Karpas-422 (cell line): ENCODE measurements at regions not wholly inside any gene's neighbourhood (a gene's known extent, or its start where the extent isn't known, plus 50 kb on each side); places are given as distances from the start of the nearest gene placed in this dataset.
A peak's percentile ranks its signal among the peaks of the same experiment; 100 is the strongest.

Source experiments
- DNase-seq: peaks from one replicate; pipeline ENCODE4 v3.0.0-alpha.2; 2015
- H2AFZ ChIP-seq: fragments of 200-600 bp; sonication (generic); 2 replicates; pipeline ENCODE4 v1.6.1; 2014; ENCODE audit warnings: antibody characterized with exemption, low read length, mixed read lengths
- H3K27ac ChIP-seq: fragments of 200-600 bp; sonication (generic); 2 replicates; pipeline ENCODE4 v1.5.1; 2014; ENCODE audit warnings: mild to moderate bottlenecking, low read length, moderate library complexity
- H3K27me3 ChIP-seq: fragments of 200-600 bp; sonication (generic); 2 replicates; pipeline ENCODE4 v1.6.1; 2014; ENCODE audit warnings: low read length, mixed read lengths
- H3K36me3 ChIP-seq: fragments of 200-600 bp; sonication (generic); 2 replicates; pipeline ENCODE4 v1.6.1; 2014; ENCODE audit warnings: low read length, mixed read lengths; ENCODE audit not compliant: insufficient read depth
- H3K4me1 ChIP-seq: fragments of 200-600 bp; sonication (generic); 2 replicates; pipeline ENCODE4 v1.6.1; 2014; ENCODE audit warnings: mild to moderate bottlenecking, low read length, mixed read lengths
- H3K4me2 ChIP-seq: fragments of 200-600 bp; sonication (generic); 2 replicates; pipeline ENCODE4 v1.6.1; 2014; ENCODE audit warnings: low read length, low read depth, mild to moderate bottlenecking; ENCODE audit not compliant: poor library complexity, severe bottlenecking
- H3K4me3 ChIP-seq: fragments of 200-600 bp; sonication (generic); 2 replicates; pipeline ENCODE4 v1.5.1; 2014; ENCODE audit warnings: mild to moderate bottlenecking, antibody characterized with exemption, low read length, mixed read lengths
- H3K79me2 ChIP-seq: fragments of 200-600 bp; sonication (generic); 2 replicates; pipeline ENCODE4 v1.6.1; 2014; ENCODE audit warnings: mild to moderate bottlenecking, low read length, mixed read lengths
- H3K9ac ChIP-seq: fragments of 200-600 bp; sonication (generic); 2 replicates; pipeline ENCODE4 v1.6.0; 2014; ENCODE audit warnings: low read length
- H3K9me2 ChIP-seq: fragments of 200-600 bp; sonication (generic), shearing (Covaris generic); replicated peaks from 2 replicates; pipeline ENCODE4 v1.6.0; 2014; ENCODE audit warnings: mild to moderate bottlenecking, low read length, moderate library complexity; ENCODE audit not compliant: insufficient read depth
- H3K9me3 ChIP-seq: fragments of 300-700, 200-600 bp; sonication (generic); 2 replicates; pipeline ENCODE4 v1.6.1; 2014; ENCODE audit warnings: low read length, mixed read lengths
- H4K20me1 ChIP-seq: fragments of 200-600 bp; sonication (generic); 2 replicates; pipeline ENCODE4 v1.6.1; 2014; ENCODE audit warnings: mild to moderate bottlenecking, antibody characterized with exemption, low read length, low read depth; ENCODE audit not compliant: insufficient read depth

DNA sequence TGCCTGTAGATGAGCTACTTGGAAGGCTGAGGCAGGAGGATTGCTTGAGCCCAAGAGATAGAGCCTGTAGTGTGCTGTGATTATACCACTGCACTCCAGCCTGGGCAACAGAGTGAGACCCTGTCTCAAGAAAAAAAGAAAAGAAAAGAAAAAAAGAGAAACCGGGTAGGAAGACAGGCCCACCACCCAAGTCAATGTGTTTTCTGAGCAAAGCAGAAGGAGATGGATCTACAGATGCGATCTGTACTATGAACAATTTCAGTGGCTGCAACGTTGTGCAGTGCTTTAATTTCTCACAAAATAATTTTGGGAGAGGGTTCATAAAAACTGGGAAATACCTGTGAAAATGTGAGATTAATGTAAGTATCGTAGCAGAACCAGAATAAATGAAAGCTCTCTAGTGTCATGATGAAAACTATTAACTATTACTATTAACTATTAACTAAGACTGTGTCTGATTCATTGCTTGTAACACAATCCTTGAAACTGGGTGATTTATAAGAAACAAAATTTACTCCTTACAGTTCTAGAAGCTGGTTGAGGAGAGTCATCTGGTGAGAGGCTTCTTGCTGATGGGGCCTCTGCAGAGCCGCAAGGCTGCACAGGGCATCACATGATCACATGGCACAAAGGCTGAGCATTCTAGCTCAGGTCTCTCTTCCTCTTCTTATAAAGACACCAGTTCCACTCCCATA, 233.1 kb upstream of the ZNF217 start:
- Histone ChIP-seq H2AFZ (no peak overlapping the region), H3K36me3 (no peaks in the 10 kb centered on the region)

DNA sequence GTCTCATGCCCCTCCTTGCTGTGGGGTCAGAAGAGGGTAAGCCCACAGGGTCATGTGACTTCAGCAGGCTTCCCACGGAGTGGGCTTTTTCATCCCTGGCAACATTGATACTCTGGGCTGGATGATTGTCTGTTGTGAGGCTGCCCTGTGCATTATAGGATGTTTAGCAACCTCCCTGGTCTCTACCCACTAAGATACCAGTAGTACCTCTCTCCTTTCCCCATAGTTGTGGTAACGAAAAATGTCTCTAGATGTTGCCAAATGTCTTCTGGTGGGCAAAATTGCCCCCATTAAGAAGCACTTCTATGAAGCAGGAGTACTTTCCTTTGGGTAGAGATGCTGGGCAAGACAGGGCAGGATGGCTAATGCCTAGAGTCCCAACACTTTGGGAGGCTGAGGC, 232.5 kb upstream of the ZNF217 start:
- H2AFZ ChIP-seq: no peak overlapping the region
- no peak overlapping the region for H3K9ac ChIP-seq

More for the DNA sequence above, 233.1 kb upstream of the ZNF217 start:
- Histone ChIP-seq H3K9ac (no peak overlapping the region), H3K4me3 (no peak overlapping the region), H3K4me2 (no peak overlapping the region), H3K9me2 (no peaks in the 10 kb centered on the region), H4K20me1 (no peaks in the 10 kb centered on the region), H3K27me3 (no peaks in the 10 kb centered on the region), H3K79me2 (no peaks in the 10 kb centered on the region), H3K9me3 (peaks cover 5% of the 10 kb centered on the region), H3K4me1 (no peaks in the 10 kb centered on the region), H3K27ac (no peak overlapping the region)
- peak; percentile 43 for DNase-seq

DNA sequence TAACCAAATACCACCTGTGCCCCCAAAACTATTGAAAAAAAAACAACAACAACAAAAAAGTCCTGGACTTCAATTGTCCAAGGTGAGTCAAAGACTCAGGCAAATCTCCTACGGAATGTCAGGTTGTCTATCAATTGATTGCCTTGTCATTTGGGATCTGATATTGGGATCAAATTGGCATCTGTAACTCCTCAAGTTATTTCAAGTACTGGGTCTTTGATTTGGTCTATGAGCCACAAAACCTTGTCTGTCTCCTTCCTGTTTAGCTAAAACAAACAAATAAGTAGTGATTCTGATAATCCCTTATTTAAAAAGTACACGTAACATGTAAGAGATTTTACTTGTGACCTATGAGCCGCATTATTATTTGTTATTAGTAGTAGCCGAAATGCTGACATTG, 231.6 kb upstream of the ZNF217 start:
- H3K4me2 ChIP-seq: no peak overlapping the region
- no peaks in the 10 kb centered on the region for H4K20me1 ChIP-seq
- no peak overlapping the region for H3K9ac ChIP-seq
- H3K36me3 ChIP-seq: no peaks in the 10 kb centered on the region
- H3K79me2 ChIP-seq: no peaks in the 10 kb centered on the region
- no peak overlapping the region for H3K27ac ChIP-seq
- H2AFZ ChIP-seq: no peak overlapping the region
- peaks cover 8% of the 10 kb centered on the region for H3K9me3 ChIP-seq
- DNase-seq: no peak
- H3K4me1 ChIP-seq: no peaks in the 10 kb centered on the region
- H3K4me3 ChIP-seq: no peak overlapping the region
- no peaks in the 10 kb centered on the region for H3K9me2 ChIP-seq
- no peaks in the 10 kb centered on the region for H3K27me3 ChIP-seq

More for the DNA sequence above, 232.5 kb upstream of the ZNF217 start:
- H3K27ac ChIP-seq: no peak overlapping the region
- peaks cover 8% of the 10 kb centered on the region for H3K9me3 ChIP-seq
- H3K9me2 ChIP-seq: no peaks in the 10 kb centered on the region
- H3K4me1 ChIP-seq: no peaks in the 10 kb centered on the region
- no peaks in the 10 kb centered on the region for H3K79me2 ChIP-seq
- no peak overlapping the region for H3K4me3 ChIP-seq
- no peak for DNase-seq
- no peaks in the 10 kb centered on the region for H4K20me1 ChIP-seq
- no peaks in the 10 kb centered on the region for H3K27me3 ChIP-seq
- H3K4me2 ChIP-seq: no peak overlapping the region
- H3K36me3 ChIP-seq: no peaks in the 10 kb centered on the region

DNA sequence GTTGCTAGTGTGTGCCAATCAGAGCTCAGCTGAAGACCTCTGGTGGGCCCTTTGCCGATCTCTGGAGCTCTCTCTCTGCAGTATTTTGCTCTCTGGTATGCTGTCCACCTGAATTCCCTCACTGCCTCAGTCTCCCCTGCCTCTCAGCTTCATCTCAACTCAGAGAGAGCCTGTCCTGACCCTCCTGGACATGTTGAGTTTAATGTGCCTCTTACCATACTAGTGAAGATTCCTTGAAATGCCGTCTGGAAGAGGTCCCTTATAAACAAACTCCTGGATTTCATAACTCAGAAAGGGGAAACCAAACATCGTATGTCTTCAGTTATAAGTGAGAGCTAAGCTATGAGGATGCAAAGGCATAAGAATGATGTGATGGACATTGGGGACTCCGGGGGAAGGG, 231.1 kb upstream of the ZNF217 start:
- H3K9me3 ChIP-seq: peaks cover 8% of the 10 kb centered on the region
- no peak overlapping the region for H2AFZ ChIP-seq
- no peaks in the 10 kb centered on the region for H3K4me1 ChIP-seq
- DNase-seq: no peak
- H3K27ac ChIP-seq: no peak overlapping the region
- H3K27me3 ChIP-seq: no peaks in the 10 kb centered on the region
- no peak overlapping the region for H3K4me3 ChIP-seq
- no peaks in the 10 kb centered on the region for H3K36me3 ChIP-seq
- no peak overlapping the region for H3K4me2 ChIP-seq
- no peaks in the 10 kb centered on the region for H3K79me2 ChIP-seq
- no peaks in the 10 kb centered on the region for H4K20me1 ChIP-seq
- H3K9ac ChIP-seq: no peak overlapping the region
- no peaks in the 10 kb centered on the region for H3K9me2 ChIP-seq

DNA sequence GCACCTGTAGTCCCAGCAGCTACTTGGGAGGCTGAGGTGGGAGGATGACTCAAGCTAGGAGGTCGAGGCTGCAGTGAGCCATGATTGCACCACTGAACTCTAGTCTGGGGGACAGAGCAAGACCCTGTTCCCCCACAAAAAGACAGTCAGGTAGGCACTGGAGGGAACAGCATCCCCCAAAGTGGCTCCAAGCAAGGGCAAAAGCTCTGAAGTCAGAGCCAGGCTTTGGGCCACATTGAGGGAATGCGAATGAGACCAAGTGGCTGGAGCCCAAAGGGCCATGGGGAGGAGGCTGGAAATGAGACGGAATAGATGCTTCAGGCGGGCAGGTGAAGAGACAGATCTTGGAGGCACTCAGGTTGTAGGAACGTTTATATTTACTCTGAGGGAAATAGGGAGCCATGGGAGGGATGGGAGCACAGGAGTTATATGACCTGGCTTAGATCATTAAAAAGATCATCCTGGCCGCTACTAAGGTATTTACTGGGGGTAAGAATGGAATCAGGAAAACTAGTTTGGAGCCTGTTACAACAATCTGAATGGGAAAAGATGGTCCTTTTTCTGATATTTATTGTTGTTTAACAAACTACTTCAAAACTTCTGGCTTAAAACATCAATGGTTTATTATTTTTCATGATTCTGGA, 229.6 kb upstream of the ZNF217 start:
- Histone ChIP-seq H2AFZ (no peak overlapping the region), H3K27me3 (no peaks in the 10 kb centered on the region), H3K9me3 (peaks cover 8% of the 10 kb centered on the region), H3K4me3 (no peak overlapping the region), H3K4me1 (no peaks in the 10 kb centered on the region), H3K36me3 (no peaks in the 10 kb centered on the region), H3K27ac (no peak overlapping the region), H3K9me2 (no peaks in the 10 kb centered on the region), H3K9ac (no peak overlapping the region), H3K79me2 (no peaks in the 10 kb centered on the region), H3K4me2 (no peak overlapping the region), H4K20me1 (no peaks in the 10 kb centered on the region)
- DNase-seq: no peak

DNA sequence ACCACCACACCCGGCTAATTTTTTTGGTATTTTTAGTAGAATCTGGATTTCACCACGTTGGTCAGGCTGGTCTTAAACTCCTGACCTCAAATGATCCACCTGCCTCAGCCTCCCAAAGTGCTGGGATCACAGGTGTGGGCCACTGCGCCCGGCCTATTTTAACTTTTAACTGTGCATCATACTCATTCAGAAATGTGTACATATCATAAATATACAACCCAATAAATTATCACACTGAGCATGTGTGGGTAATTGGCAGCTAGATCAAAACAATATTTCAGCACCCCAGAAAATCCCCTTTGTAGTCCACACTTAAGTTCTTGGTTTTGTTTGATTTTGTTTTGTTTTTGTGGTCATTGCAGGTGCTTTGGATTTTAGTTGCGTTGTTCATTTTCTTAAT, 228.9 kb upstream of the ZNF217 start:
- no peak overlapping the region for H3K9ac ChIP-seq
- no peaks in the 10 kb centered on the region for H3K9me2 ChIP-seq
- H2AFZ ChIP-seq: no peak overlapping the region
- no peaks in the 10 kb centered on the region for H4K20me1 ChIP-seq
- H3K27me3 ChIP-seq: no peaks in the 10 kb centered on the region
- DNase-seq: no peak
- H3K9me3 ChIP-seq: peaks cover 8% of the 10 kb centered on the region
- H3K79me2 ChIP-seq: no peaks in the 10 kb centered on the region
- H3K36me3 ChIP-seq: no peaks in the 10 kb centered on the region
- no peak overlapping the region for H3K4me2 ChIP-seq
- no peaks in the 10 kb centered on the region for H3K4me1 ChIP-seq
- no peak overlapping the region for H3K27ac ChIP-seq
- no peak overlapping the region for H3K4me3 ChIP-seq

DNA sequence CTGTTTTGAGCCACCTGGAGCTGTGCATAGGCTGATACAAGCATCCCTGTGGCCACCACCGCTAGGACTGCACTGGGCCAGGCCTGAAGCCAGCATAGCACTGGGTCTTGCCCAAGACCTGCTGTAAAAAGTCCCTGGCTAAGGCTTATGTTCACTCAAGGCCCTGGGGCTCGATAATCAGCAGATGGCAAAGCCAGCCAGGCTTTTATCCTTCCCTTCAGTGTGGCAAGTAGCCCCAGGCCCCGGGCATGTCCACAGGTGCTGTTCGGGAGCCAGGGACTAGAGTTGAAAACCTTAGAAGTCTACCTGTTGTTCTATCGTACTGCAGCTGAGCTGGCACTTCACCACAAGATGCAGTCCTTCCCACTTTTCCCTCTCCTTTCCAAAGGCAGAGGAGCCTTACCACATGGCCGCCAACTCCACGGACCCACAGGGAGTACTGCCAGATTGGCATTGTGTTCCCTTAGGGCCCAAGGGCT, 226.4 kb upstream of the ZNF217 start:
- Histone ChIP-seq H3K4me3 (no peak overlapping the region), H3K27me3 (no peaks in the 10 kb centered on the region), H3K4me2 (no peak overlapping the region), H3K79me2 (no peaks in the 10 kb centered on the region), H3K9me3 (peaks cover 8% of the 10 kb centered on the region), H4K20me1 (no peaks in the 10 kb centered on the region), H3K4me1 (no peaks in the 10 kb centered on the region), H3K27ac (no peak overlapping the region), H2AFZ (no peak overlapping the region), H3K36me3 (no peaks in the 10 kb centered on the region), H3K9me2 (no peaks in the 10 kb centered on the region), H3K9ac (no peak overlapping the region)
- DNase-seq: no peak

DNA sequence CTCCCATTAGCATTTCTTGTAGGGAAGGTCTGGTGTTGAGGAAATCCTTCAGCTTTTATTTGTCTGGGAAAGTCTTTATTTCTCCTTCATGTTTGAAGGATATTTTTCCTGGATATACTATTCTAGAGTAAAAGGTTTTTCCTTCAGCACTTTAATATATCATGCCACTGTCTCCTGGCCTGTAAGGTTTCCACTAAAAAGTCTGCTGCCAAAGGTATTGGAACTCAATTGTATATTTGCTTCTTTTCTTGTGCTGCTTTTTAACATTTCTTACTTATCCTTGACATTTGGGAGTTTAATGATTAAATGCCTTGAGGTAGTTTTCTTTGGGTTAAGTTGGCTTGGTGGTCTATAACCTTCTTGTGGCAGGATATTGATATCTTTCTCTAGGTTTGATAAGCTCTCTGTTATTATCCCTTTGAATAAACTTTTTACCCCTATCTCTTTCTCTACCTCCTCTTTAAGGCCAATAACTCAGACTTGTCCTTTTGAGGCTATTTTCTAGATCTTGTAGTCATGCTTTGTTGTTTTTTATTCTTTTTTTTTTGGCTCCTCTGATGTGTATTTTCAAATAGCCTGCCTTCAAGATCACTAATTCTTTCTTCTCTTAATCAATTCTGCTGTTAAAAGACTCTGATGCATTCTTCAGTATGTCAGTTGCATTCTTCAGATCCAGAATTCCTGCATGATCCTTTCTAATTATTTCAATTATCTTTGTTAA, 225.0 kb upstream of the ZNF217 start:
- no peak overlapping the region for H3K9ac ChIP-seq
- peaks cover 8% of the 10 kb centered on the region for H3K9me3 ChIP-seq
- no peak overlapping the region for H3K27ac ChIP-seq
- H3K4me2 ChIP-seq: no peak overlapping the region
- no peaks in the 10 kb centered on the region for H3K27me3 ChIP-seq
- H3K79me2 ChIP-seq: no peaks in the 10 kb centered on the region
- no peaks in the 10 kb centered on the region for H3K9me2 ChIP-seq
- H4K20me1 ChIP-seq: no peaks in the 10 kb centered on the region
- no peak for DNase-seq
- H3K4me3 ChIP-seq: no peak overlapping the region
- no peaks in the 10 kb centered on the region for H3K4me1 ChIP-seq
- no peak overlapping the region for H2AFZ ChIP-seq
- no peaks in the 10 kb centered on the region for H3K36me3 ChIP-seq
